Vagina (tissue), 2 donors: ENCODE measurements at regions not wholly inside any gene's neighbourhood (a gene's known extent, or its start where the extent isn't known, plus 50 kb on each side); places are given as distances from the start of the nearest gene placed in this dataset.

Source experiments
- CTCF ChIP-seq, 3 experiments: fragments of 450-650 bp in 2 of 3; fragments of 200-600 bp in 1 of 3; sonication (generic) in 1 of 3; IDR thresholded peaks; one replicate each; pipeline ENCODE4 v1.5.1; 2017 to 2019; ENCODE audit warnings: antibody characterized with exemption in 3 of 3, mild to moderate bottlenecking in 2 of 3, moderate library complexity in 2 of 3
- POLR2A ChIP-seq, 2 donors: fragments of 450-650 bp; IDR thresholded peaks; one replicate each; pipeline ENCODE4 v1.6.1; 2017; ENCODE audit warnings: antibody characterized with exemption in 2 of 2, mild to moderate bottlenecking in 2 of 2, moderate library complexity in 2 of 2
- POLR2AphosphoS5 ChIP-seq, 2 donors: sonication (generic); formaldehyde crosslinking; IDR thresholded peaks; one replicate each; pipeline ENCODE4 v1.9.0; 2017; ENCODE audit warnings: antibody characterized with exemption in 2 of 2, mild to moderate bottlenecking in 2 of 2, low read depth in 1 of 2; ENCODE audit not compliant: insufficient read depth in 1 of 2

- TF ChIP-seq CTCF (IDR thresholded peaks at IDR 0.05) (no peak), POLR2A (IDR thresholded peaks at IDR 0.05) (no peak), POLR2AphosphoS5 (IDR thresholded peaks at IDR 0.05; ENCODE audit: insufficient read depth in 1 of 2, low read depth in 1 of 2) (no peak)
These were observed 266.1 kb upstream of the ARID1B start for GRCh38 chr6:156511051-156511450.
